HepG2 (cell line): ENCODE measurements at regions not wholly inside any gene's neighbourhood (a gene's known extent, or its start where the extent isn't known, plus 50 kb on each side); places are given as distances from the start of the nearest gene placed in this dataset.

Source experiments
- ATAC-seq: fragments of 200-7000 bp; cut with Tn5 transposase; 3 replicates; pipeline ENCODE4 v1.9.1; 2020; ENCODE audit warnings: mild to moderate bottlenecking, moderate library complexity
- BruUV-seq: library from RNA; stranded (reverse); fragments of 400-500 nt; replicated peaks from 2 replicates; lab custom pipeline; 2021; lab: Mats Ljungman, UMichigan
- CTCF ChIA-PET: fragments of 300-600 bp; formaldehyde crosslinking; extraction: SDS; loops from one replicate; lab custom pipeline; 2021; ENCODE audit warnings: low total read pairs, inconsistent platforms, low intra/inter-chr PET ratio; lab: Yijun Ruan, JAX
- POLR2A ChIA-PET: fragments of 350-600 bp; sonication (Branson Sonifier 250); formaldehyde crosslinking; loops from one replicate; lab custom pipeline; 2020; ENCODE audit warnings: antibody characterized with exemption, inconsistent platforms; lab: Yijun Ruan, JAX
- DNase-seq: peaks from one replicate; pipeline ENCODE4 v3.0.0-alpha.2; 2015; ENCODE audit warnings: low spot score
- FAIRE-seq: peaks from 3 replicates; lab custom pipeline; 2011; peaks lifted over from hg19 to GRCh38; lab: Jason Lieb, UNC
- H2AFZ ChIP-seq: one replicate; pipeline ENCODE4 v1.6.1; 2011; ENCODE audit warnings: low read length, inconsistent platforms
- H3K27ac ChIP-seq: fragments of 300-600 bp; 3 replicates; pipeline ENCODE4 v1.8.0; 2011; ENCODE audit warnings: mixed run types, mild to moderate bottlenecking, mixed read lengths, low read length, inconsistent platforms; ENCODE audit not compliant: insufficient read depth; ENCODE audit errors: extremely low read length
- H3K27me3 ChIP-seq, 2 experiments: fragments of 200-600 bp in 1 of 2; 2 replicates in 1 of 2; 3 replicates in 1 of 2; pipeline versions ENCODE4 v1.6.0 to v1.8.0; 2011; ENCODE audit warnings: low read length in 2 of 2, mild to moderate bottlenecking in 2 of 2, moderate library complexity in 2 of 2, inconsistent platforms in 1 of 2; ENCODE audit not compliant: insufficient read depth in 2 of 2, control insufficient read depth in 1 of 2
- H3K36me3 ChIP-seq, 2 experiments: fragments of 200-600 bp in 1 of 2; replicated peaks in 1 of 2; 2 replicates in 1 of 2; 3 replicates in 1 of 2; pipeline versions ENCODE4 v1.5.1 to v1.8.0; 2011; ENCODE audit warnings: low read length in 2 of 2, inconsistent platforms in 1 of 2; ENCODE audit not compliant: insufficient read depth in 2 of 2, control insufficient read depth in 1 of 2
- H3K4me1 ChIP-seq: 2 replicates; pipeline ENCODE4 v1.5.1; 2012; ENCODE audit warnings: low read length, inconsistent platforms; ENCODE audit not compliant: insufficient read depth
- H3K4me2 ChIP-seq: 2 replicates; pipeline ENCODE4 v1.6.0; 2011; ENCODE audit warnings: low read depth, low read length, inconsistent platforms
- H3K4me3 ChIP-seq, 3 experiments: fragments of 200-600 bp in 1 of 3; sonication (generic), shearing (Covaris generic) in 1 of 3; replicated peaks in 1 of 3; 2 replicates each; pipeline ENCODE4 v1.5.1; 2011 to 2016; ENCODE audit warnings: low read length in 3 of 3, inconsistent platforms in 2 of 3, low read depth in 2 of 3, mild to moderate bottlenecking in 2 of 3, control low read depth in 1 of 3, mixed read lengths in 1 of 3; ENCODE audit not compliant: insufficient read depth in 1 of 3
- H3K79me2 ChIP-seq: one replicate; pipeline ENCODE4 v1.6.1; 2011; ENCODE audit warnings: low read length, inconsistent platforms; ENCODE audit not compliant: insufficient read depth
- H3K9ac ChIP-seq: 2 replicates; pipeline ENCODE4 v1.6.0; 2011; ENCODE audit warnings: mild to moderate bottlenecking, low read depth, low read length, inconsistent platforms; ENCODE audit not compliant: insufficient read depth
- H3K9me3 ChIP-seq: 2 replicates; pipeline ENCODE4 v1.5.1; 2012; ENCODE audit warnings: mild to moderate bottlenecking, low read length
- H4K20me1 ChIP-seq: 2 replicates; pipeline ENCODE4 v1.6.0; 2011; ENCODE audit warnings: inconsistent platforms, mild to moderate bottlenecking, low read length, moderate library complexity; ENCODE audit not compliant: insufficient read depth
- CBX2 ChIP-seq, 2 experiments: fragments of 200-600 bp in 1 of 2; sonication (generic); formaldehyde crosslinking in 1 of 2; IDR thresholded peaks; 2 replicates each; pipeline versions ENCODE4 v1.7.0 to v1.8.1; 2018 to 2022; ENCODE audit warnings: low read depth in 2 of 2, low read length in 1 of 2, mild to moderate bottlenecking in 1 of 2, missing genetic modification reagents in 1 of 2
- PCBP2 ChIP-seq: fragments of 200-400 bp; formaldehyde crosslinking; optimal IDR thresholded peaks from 2 replicates; pipeline ENCODE3; 2018; ENCODE audit warnings: low read length, low read depth; ENCODE audit not compliant: poor library complexity, severe bottlenecking
- PRDM10 ChIP-seq: sonication (generic); formaldehyde crosslinking; IDR thresholded peaks from 2 replicates; pipeline ENCODE4 v1.4.0; 2020; ENCODE audit warnings: low read depth, missing genetic modification reagents
- SALL1 ChIP-seq: sonication (generic); formaldehyde crosslinking; IDR thresholded peaks from 2 replicates; pipeline ENCODE4 v1.8.0; 2022; ENCODE audit warnings: mild to moderate bottlenecking, missing genetic modification reagents
- ZNF143 ChIP-seq: sonication (generic); formaldehyde crosslinking; IDR thresholded peaks from 2 replicates; pipeline ENCODE4 v1.4.0; 2020; ENCODE audit warnings: missing genetic modification reagents
- ZNF281 ChIP-seq: sonication (generic); formaldehyde crosslinking; IDR thresholded peaks from 2 replicates; pipeline ENCODE4 v1.4.0; 2020; ENCODE audit warnings: missing genetic modification reagents, borderline replicate concordance
- WGBS: methylation state at CpG from one replicate; pipeline ENCODE4 v1.1.6; 2017; ENCODE audit warnings: low lambda C conversion rate; 5-methylcytosine and 5-hydroxymethylcytosine counted together
- in situ Hi-C: cut with HindIII; loops from 2 replicates; pipeline ENCODE4 v1.10.0; 2017; ENCODE audit warnings: low pct_unique_long_range_greater_than_20kb; ENCODE audit not compliant: extremely low pct_ligation_motif_present
- intact Hi-C: fragments of 100-400 bp; cut with micrococcal nuclease; formaldehyde crosslinking; loops from one replicate; pipeline ENCODE4 v1.10.0; 2022; ENCODE audit not compliant: unreplicated experiment

- Histone ChIP-seq H3K9me3 (peaks cover 43% of the 10 kb centered on the region), H3K4me3 (no peak overlapping the region), H3K9ac (no peak overlapping the region), H3K4me2 (no peak overlapping the region), H3K27ac (no peak overlapping the region), H3K36me3 (no peaks in the 10 kb centered on the region), H4K20me1 (no peaks in the 10 kb centered on the region), H3K27me3 (no peaks in the 10 kb centered on the region), H3K4me1 (no peaks in the 10 kb centered on the region), H2AFZ (no peak overlapping the region), H3K79me2 (no peaks in the 10 kb centered on the region)
- intact Hi-C loops (no loop called here), in situ Hi-C loops (no loop called here)
- ATAC-seq: no peak
- WGBS: 11% methylated on average over 6 of the region's 6 CpGs
- DNase-seq: no peak
- FAIRE-seq: no peak
- no TSS peak for BruUV-seq
- ChIA-PET CTCF (no interaction called here), POLR2A (no interaction called here)
- TF ChIP-seq ZNF281 (no peak), PCBP2 (no peak), CBX2 (IDR thresholded peaks at IDR 0.05; ENCODE audit: low read depth, low read length) (no peak), CBX2 (CRISPR knock-in tag; IDR thresholded peaks at IDR 0.05; ENCODE audit: low read depth) (no peak), ZNF143 (no peak), SALL1 (CRISPR knock-in tag) (no peak), PRDM10 (no peak)
Measured at GRCh38 chr2:83051538-83052170, 1407.4 kb downstream of the SUCLG1 start.
